K562 (cell line): ENCODE measurements at regions not wholly inside any gene's neighbourhood (a gene's known extent, or its start where the extent isn't known, plus 50 kb on each side); places are given as distances from the start of the nearest gene placed in this dataset.

ENCODE experiments used
- ATAC-seq: fragments of 200-7000 bp; cut with Tn5 transposase; 3 replicates; pipeline ENCODE4 v1.9.1; 2020; ENCODE audit warnings: moderate library complexity
- BruUV-seq: library from RNA; stranded (reverse); fragments of 400-500 nt; replicated peaks from 2 replicates; lab custom pipeline; 2021; lab: Mats Ljungman, UMichigan
- CTCF ChIA-PET: fragments of 300-600 bp; formaldehyde crosslinking; extraction: SDS; loops from one replicate; lab custom pipeline; 2021; ENCODE audit warnings: low intra/inter-chr PET ratio; lab: Yijun Ruan, JAX
- POLR2A ChIA-PET: fragments of 300-600, 350-650 bp; sonication (Branson Sonifier 250); formaldehyde crosslinking; extraction: SDS; loops from one replicate; lab custom pipeline; 2021; ENCODE audit warnings: antibody characterized with exemption, inconsistent platforms; lab: Yijun Ruan, JAX
- DNase-seq, 4 experiments: peaks; one replicate each; pipeline versions ENCODE4 v3.0.0 to v3.0.0-alpha.2; 2011 to 2018; ENCODE audit warnings: low spot score in 3 of 4, mixed read lengths in 3 of 4; ENCODE audit errors: extremely low read depth in 1 of 4
- FAIRE-seq: peaks from 2 replicates; lab custom pipeline; 2011; peaks lifted over from hg19 to GRCh38; lab: Jason Lieb, UNC
- H2AFZ ChIP-seq: 2 replicates; pipeline ENCODE4 v1.6.0; 2011; ENCODE audit warnings: low read depth, low read length, control low read depth, inconsistent platforms
- H3K27ac ChIP-seq: fragments of 200-600 bp; 3 replicates; pipeline ENCODE4 v1.8.0; 2011; ENCODE audit warnings: low read depth, mild to moderate bottlenecking, control low read depth, inconsistent platforms, low read length, moderate library complexity, mixed read lengths; ENCODE audit errors: extremely low read depth
- H3K27me3 ChIP-seq, 2 experiments: fragments of 300-600 bp in 1 of 2; 2 replicates in 1 of 2; 3 replicates in 1 of 2; pipeline versions ENCODE4 v1.6.0 to v1.8.0; 2011; ENCODE audit warnings: inconsistent platforms in 2 of 2, low read length in 2 of 2, mild to moderate bottlenecking in 1 of 2, mixed read lengths in 1 of 2, moderate library complexity in 1 of 2; ENCODE audit not compliant: control insufficient read depth in 2 of 2, insufficient read depth in 2 of 2
- H3K36me3 ChIP-seq: fragments of 300-600 bp; 3 replicates; pipeline ENCODE4 v1.8.0; 2011; ENCODE audit warnings: mild to moderate bottlenecking, low read length, inconsistent platforms; ENCODE audit not compliant: control insufficient read depth, insufficient read depth
- H3K4me1 ChIP-seq, 2 experiments: fragments of 200-600 bp in 1 of 2; replicated peaks in 1 of 2; 2 replicates in 1 of 2; 3 replicates in 1 of 2; pipeline versions ENCODE4 v1.5.1 to v1.8.0; 2011; ENCODE audit warnings: inconsistent platforms in 2 of 2, low read length in 2 of 2, mild to moderate bottlenecking in 1 of 2, mixed read lengths in 1 of 2, moderate library complexity in 1 of 2; ENCODE audit not compliant: control insufficient read depth in 2 of 2, insufficient read depth in 2 of 2
- H3K4me2 ChIP-seq: 2 replicates; pipeline ENCODE4 v1.6.1; 2011; ENCODE audit warnings: low read length, control low read depth, inconsistent platforms, mixed read lengths; ENCODE audit not compliant: insufficient read depth
- H3K4me3 ChIP-seq: fragments of 200-600 bp; sonication (generic), shearing (Covaris generic); 2 replicates; pipeline ENCODE4 v1.5.1; 2016; ENCODE audit warnings: control low read depth, inconsistent platforms
- H3K79me2 ChIP-seq: fragments of 200-600 bp; 3 replicates; pipeline ENCODE4 v1.8.0; 2011; ENCODE audit warnings: low read length, inconsistent platforms; ENCODE audit not compliant: control insufficient read depth, insufficient read depth
- H3K9ac ChIP-seq, 2 experiments: 2 replicates each; pipeline versions ENCODE4 v1.6.0 to v1.6.1; 2011; ENCODE audit warnings: low read depth in 2 of 2, low read length in 2 of 2, control low read depth in 1 of 2, inconsistent platforms in 1 of 2, mild to moderate bottlenecking in 1 of 2, mixed read lengths in 1 of 2; ENCODE audit not compliant: insufficient read depth in 1 of 2
- H3K9me1 ChIP-seq: one replicate; pipeline ENCODE4 v1.6.0; 2011; ENCODE audit warnings: inconsistent platforms, mild to moderate bottlenecking, low read length, moderate library complexity; ENCODE audit not compliant: control insufficient read depth, insufficient read depth
- H3K9me3 ChIP-seq: replicated peaks from 2 replicates; pipeline ENCODE4 v1.5.1; 2011; ENCODE audit warnings: low read depth, low read length, inconsistent platforms; ENCODE audit not compliant: control insufficient read depth, insufficient read depth
- H4K20me1 ChIP-seq: replicated peaks from 2 replicates; pipeline ENCODE4 v1.6.1; 2011; ENCODE audit warnings: low read length, inconsistent platforms, mixed read lengths; ENCODE audit not compliant: control insufficient read depth, insufficient read depth
- CBFB ChIP-seq: sonication (generic); formaldehyde crosslinking; IDR thresholded peaks from 2 replicates; pipeline ENCODE4 v1.4.0; 2020; ENCODE audit warnings: mild to moderate bottlenecking, missing genetic modification reagents
- HINFP ChIP-seq: fragments of 450-650 bp; conservative IDR thresholded peaks from 2 replicates; pipeline ENCODE4 v1.6.1; 2016; ENCODE audit warnings: missing genetic modification characterization, low read depth, mild to moderate bottlenecking, control low read depth, missing compliant biosample characterization
- NR1H2 ChIP-seq: sonication (generic); formaldehyde crosslinking; IDR thresholded peaks from 2 replicates; pipeline ENCODE4 v1.4.0; 2020; ENCODE audit warnings: mild to moderate bottlenecking, missing genetic modification reagents
- SMAD3 ChIP-seq: fragments of 450-650 bp; formaldehyde crosslinking; conservative IDR thresholded peaks from 2 replicates; pipeline ENCODE4 v1.4.0; 2020; ENCODE audit warnings: mild to moderate bottlenecking
- ZBTB43 ChIP-seq: sonication (generic); formaldehyde crosslinking; IDR thresholded peaks from 2 replicates; pipeline ENCODE4 v1.8.0; 2023; ENCODE audit warnings: mild to moderate bottlenecking, missing genetic modification reagents
- ZKSCAN1 ChIP-seq: fragments of 150-350 bp; IDR thresholded peaks from 2 replicates; pipeline ENCODE4 v1.6.1; 2016; ENCODE audit warnings: low read depth, low read length
- ZNF140 ChIP-seq: fragments of 250-450 bp; sonication (Bioruptor Pico); IDR thresholded peaks from 2 replicates; pipeline ENCODE4 v1.8.0; 2021; ENCODE audit warnings: moderate library complexity, mild to moderate bottlenecking, inconsistent platforms
- ZNF146 ChIP-seq: IDR thresholded peaks from one replicate; pipeline ENCODE4 v1.6.1; 2018; ENCODE audit warnings: missing compliant biosample characterization; ENCODE audit not compliant: unreplicated experiment
- ZNF639 ChIP-seq, 2 experiments: fragments of 200-800 bp in 1 of 2; sonication (Bioruptor generic) in 1 of 2; sonication (generic) in 1 of 2; formaldehyde crosslinking in 1 of 2; IDR thresholded peaks in 1 of 2; conservative IDR thresholded peaks in 1 of 2; 2 replicates each; pipeline versions ENCODE4 v1.5.0 to v1.6.1; 2016 to 2020; ENCODE audit warnings: missing compliant biosample characterization in 1 of 2, missing genetic modification characterization in 1 of 2, missing genetic modification reagents in 1 of 2
- WGBS: fragments of 100-300 bp; shearing (Covaris generic); methylation state at CpG from one replicate; pipeline ENCODE4 v1.1.6; 2016; ENCODE audit warnings: low coverage, mixed read lengths; ENCODE audit not compliant: insufficient coverage; ENCODE audit errors: missing lambda C conversion rate; 5-methylcytosine and 5-hydroxymethylcytosine counted together
- in situ Hi-C: fragments of 300-500 bp; cut with MboI; formaldehyde crosslinking; loops from 4 replicates; pipeline ENCODE4 v1.15.0; 2018; ENCODE audit warnings: inconsistent platforms, mixed read lengths
- intact Hi-C: fragments of 100-400 bp; cut with micrococcal nuclease; formaldehyde crosslinking; loops from 2 replicates; pipeline ENCODE4 v1.14.2; 2022
- TF ChIP-seq, protein P1 (sequence below): fragments of 250-450 bp; sonication (Bioruptor Pico); IDR thresholded peaks from 2 replicates; pipeline ENCODE4 v1.4.0; 2020; ENCODE audit warnings: mild to moderate bottlenecking, moderate library complexity, borderline replicate concordance
- TF ChIP-seq, protein P2 (sequence below): fragments of 150-350 bp; conservative IDR thresholded peaks from 2 replicates; pipeline ENCODE4 v1.6.1; 2014; ENCODE audit warnings: low read length

- no peak for TF ChIP-seq ZNF639 (CRISPR knock-in tag; conservative IDR thresholded peaks at IDR 0.05 in 1 of 2, IDR thresholded peaks at IDR 0.05 in 1 of 2)
Measured at GRCh38 chr21:16500271-16500670, 770.5 kb downstream of the USP25 start (continued).

DNA sequence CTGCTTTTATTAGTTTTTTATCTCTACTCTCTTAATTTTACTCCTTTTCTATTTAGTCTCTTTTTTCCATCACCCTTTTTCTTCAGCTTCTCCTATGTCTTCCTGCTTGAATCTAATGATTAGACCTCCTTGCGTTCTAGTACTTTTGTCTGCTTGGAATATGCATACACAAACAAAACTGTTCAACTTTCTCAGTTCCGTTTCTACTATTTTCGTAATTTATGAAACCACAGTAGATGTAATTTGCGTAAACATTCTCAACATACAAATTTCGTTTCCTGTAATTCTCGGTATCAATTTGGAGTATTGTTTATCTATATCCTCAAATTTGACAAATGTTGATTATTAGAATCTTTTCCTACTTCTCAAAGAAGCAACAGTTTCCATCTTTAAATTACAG lies 772.5 kb downstream of the USP25 start:
- Histone ChIP-seq H3K36me3 (no peaks in the 10 kb centered on the region), H2AFZ (no peak overlapping the region), H3K9me3 (no peaks in the 10 kb centered on the region), H3K27ac (no peak overlapping the region), H3K4me1 (no peaks in the 10 kb centered on the region), H4K20me1 (no peaks in the 10 kb centered on the region), H3K79me2 (no peaks in the 10 kb centered on the region), H3K27me3 (no peaks in the 10 kb centered on the region), H3K4me3 (no peak overlapping the region), H3K9ac (no peak overlapping the region), H3K9me1 (no peaks in the 10 kb centered on the region), H3K4me2 (no peak overlapping the region)
- POLR2A ChIA-PET, result no interaction called here
- intact Hi-C loops (no loop called here), in situ Hi-C loops (no loop called here)
- no TSS peak for BruUV-seq
- ATAC-seq (no peak), DNase-seq (no peak), FAIRE-seq (no peak)
- CTCF ChIA-PET, result no interaction called here
- WGBS, result 4% methylated on average over 6 of the region's 6 CpGs
- TF ChIP-seq NR1H2 (CRISPR knock-in tag), result no peak
- TF ChIP-seq ZNF146 (CRISPR knock-in tag), result no peak
- TF ChIP-seq HINFP (tag), result no peak
- no peak for TF ChIP-seq ZNF140 (CRISPR knock-in tag)
- no peak for TF ChIP-seq ZBTB43
- TF ChIP-seq, protein P1, sequence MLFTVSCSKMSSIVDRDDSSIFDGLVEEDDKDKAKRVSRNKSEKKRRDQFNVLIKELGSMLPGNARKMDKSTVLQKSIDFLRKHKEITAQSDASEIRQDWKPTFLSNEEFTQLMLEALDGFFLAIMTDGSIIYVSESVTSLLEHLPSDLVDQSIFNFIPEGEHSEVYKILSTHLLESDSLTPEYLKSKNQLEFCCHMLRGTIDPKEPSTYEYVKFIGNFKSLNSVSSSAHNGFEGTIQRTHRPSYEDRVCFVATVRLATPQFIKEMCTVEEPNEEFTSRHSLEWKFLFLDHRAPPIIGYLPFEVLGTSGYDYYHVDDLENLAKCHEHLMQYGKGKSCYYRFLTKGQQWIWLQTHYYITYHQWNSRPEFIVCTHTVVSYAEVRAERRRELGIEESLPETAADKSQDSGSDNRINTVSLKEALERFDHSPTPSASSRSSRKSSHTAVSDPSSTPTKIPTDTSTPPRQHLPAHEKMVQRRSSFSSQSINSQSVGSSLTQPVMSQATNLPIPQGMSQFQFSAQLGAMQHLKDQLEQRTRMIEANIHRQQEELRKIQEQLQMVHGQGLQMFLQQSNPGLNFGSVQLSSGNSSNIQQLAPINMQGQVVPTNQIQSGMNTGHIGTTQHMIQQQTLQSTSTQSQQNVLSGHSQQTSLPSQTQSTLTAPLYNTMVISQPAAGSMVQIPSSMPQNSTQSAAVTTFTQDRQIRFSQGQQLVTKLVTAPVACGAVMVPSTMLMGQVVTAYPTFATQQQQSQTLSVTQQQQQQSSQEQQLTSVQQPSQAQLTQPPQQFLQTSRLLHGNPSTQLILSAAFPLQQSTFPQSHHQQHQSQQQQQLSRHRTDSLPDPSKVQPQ (CRISPR knock-in tag), result no peak
- TF ChIP-seq SMAD3 (CRISPR knock-in tag), result no peak
- TF ChIP-seq ZKSCAN1, result no peak
- no peak for TF ChIP-seq CBFB (CRISPR knock-in tag)
- TF ChIP-seq, protein P2, sequence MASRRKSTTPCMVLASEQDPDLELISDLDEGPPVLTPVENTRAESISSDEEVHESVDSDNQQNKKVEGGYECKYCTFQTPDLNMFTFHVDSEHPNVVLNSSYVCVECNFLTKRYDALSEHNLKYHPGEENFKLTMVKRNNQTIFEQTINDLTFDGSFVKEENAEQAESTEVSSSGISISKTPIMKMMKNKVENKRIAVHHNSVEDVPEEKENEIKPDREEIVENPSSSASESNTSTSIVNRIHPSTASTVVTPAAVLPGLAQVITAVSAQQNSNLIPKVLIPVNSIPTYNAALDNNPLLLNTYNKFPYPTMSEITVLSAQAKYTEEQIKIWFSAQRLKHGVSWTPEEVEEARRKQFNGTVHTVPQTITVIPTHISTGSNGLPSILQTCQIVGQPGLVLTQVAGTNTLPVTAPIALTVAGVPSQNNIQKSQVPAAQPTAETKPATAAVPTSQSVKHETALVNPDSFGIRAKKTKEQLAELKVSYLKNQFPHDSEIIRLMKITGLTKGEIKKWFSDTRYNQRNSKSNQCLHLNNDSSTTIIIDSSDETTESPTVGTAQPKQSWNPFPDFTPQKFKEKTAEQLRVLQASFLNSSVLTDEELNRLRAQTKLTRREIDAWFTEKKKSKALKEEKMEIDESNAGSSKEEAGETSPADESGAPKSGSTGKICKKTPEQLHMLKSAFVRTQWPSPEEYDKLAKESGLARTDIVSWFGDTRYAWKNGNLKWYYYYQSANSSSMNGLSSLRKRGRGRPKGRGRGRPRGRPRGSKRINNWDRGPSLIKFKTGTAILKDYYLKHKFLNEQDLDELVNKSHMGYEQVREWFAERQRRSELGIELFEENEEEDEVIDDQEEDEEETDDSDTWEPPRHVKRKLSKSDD, result no peak
